HG03103 (cell line): ENCODE measurements at regions not wholly inside any gene's neighbourhood (a gene's known extent, or its start where the extent isn't known, plus 50 kb on each side); places are given as distances from the start of the nearest gene placed in this dataset.

Experiments
- ATAC-seq: cut with Tn5 transposase; IDR thresholded peaks from one replicate; pipeline ENCODE4 v1.9.1; 2021; ENCODE audit warnings: low read depth; ENCODE audit not compliant: unreplicated experiment

DNA sequence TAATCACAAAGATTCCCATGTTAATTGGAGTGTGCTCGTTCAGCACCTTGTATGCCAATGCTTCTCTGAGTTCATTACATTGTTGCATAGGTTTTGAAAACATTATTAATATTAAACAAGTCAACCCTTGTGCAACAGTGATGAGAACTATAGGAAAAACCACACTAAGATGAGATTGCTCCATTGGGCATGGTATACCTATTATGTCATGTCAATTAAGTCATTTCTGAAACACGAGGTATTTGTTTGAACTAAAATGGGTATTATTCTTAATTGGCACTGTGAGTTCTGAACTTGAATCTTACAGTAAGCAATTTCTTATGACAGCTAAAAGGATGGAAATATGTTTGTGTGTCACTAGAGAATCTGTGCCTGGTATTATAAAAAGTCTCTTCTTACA is 447.7 kb downstream of the EFNA5 start:
- ATAC-seq, result no peak

DNA sequence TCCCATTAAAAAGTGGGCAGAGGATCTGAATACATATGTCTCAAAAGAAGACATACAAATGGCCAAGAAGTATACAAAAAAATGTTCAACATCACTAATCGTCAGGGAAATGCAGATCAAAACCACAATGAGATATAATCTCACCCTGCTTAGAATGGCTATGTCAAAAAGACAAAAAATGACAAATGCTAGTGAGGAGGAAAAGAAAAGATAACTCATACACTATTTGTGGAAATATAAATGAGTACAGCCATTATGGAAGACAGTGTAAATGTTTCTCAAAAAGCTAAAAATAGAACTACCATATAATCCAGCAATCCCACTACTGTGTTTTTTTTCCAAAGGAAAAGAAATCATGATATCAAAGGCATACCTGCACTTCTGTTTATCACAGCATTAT is 450.7 kb downstream of the EFNA5 start:
- ATAC-seq, result no peak

DNA sequence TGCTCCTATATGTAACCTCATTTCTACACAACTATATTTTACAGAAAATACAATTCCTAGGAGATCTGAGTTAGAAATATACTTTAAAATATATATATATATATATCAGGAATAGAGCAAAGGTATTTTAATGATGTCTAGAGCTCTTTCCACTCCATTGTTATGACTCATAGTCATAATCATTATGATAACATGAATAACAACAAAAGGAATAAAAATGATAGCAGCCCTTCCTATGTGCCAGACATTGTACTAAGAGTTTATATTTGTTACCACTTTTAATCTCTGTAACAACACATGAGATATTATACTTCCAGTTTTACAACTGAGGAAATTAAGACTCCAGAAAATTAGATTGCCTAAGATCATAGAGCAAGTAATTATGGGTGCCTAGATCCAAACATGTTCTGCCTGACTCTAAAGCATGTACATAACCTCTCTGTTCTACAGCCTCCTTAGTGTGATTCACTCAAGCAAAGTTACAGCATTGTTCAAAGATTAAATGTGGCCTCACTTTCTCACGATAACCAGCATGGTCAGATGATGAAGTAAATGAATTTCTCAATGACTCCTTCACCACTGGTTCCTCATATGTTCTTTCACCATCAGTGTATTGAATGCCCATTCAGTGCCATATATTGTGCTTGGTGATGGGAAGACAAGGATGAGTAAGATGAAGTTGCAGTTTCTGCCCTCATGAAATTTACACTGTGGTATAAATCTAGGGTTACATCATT is 452.1 kb downstream of the EFNA5 start:
- no peak for ATAC-seq

DNA sequence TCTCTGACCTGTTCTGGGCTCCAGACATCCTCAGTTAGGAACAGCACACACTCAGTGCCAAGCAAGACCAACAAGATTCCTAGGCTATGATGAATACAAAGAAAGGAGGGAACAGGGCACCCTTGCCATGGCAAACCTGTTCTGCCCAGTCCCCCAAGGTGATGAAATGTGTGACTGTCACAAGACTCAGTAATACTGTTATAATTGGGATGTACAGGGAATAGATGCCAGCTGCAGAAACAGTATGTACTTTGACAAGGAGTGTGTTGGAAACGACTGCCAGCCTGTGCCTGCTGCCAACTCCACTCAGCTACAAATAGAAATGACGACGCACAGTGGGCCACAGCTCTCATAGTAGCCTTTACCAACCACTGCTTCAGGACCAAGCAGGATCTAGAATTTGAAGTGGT is 453.0 kb downstream of the EFNA5 start:
- no peak for ATAC-seq

DNA sequence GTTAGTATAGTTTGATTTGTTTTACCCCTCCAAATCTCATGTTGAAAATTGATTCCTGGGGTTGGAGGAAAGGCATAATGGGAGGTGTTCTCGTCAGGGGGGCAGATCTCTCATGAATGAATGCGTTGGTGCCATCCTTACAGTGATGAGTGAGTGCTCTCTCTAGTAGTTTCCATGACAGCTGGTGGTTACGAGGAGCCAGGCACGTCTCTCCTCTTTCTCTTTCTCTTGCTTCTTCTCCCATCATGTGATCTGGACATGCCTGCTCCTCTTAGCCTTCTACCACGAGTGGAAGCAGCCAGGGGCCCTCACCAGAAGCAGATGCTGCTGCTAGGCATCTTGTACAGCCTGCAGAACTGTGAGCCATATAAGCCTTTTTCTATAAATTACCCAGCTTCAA is 454.1 kb downstream of the EFNA5 start:
- no peak for ATAC-seq

DNA sequence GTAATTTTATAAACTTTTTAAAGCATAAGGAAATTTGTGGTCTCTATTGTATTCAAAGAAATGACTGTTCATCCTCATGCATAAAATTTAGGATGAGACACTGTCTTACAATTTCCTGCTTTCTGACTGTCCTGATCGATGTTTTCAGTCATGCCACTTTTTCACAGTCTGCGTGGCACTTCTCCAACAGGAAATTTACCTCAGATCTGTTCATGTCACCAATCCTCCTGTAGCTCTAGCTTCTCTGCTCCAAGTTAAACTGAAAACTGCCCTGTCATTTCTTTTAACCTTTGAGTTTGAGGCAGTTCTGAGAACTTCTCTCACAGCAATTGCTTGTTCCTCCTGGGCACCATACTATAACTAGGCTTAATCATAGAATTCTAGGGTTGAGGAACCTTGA is 455.1 kb downstream of the EFNA5 start:
- no peak for ATAC-seq

DNA sequence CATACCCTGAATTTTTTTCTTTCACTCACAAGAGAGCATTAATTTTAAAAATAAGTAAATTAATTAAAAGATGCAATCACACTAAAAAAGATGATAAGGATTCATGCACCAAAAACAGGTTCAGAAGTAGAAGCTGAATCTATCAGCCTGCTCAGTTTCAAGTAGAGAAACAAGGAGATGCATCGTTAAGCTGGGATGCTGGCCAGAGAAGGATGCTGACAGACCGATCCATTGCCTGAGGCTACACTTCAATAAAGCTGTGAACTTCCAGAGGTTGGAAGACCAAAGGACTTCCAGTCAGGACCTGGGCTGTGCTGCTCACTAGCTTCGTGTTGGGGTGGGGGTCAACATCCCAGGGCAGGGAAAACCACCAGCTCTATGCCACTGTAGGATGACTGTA is 457.7 kb downstream of the EFNA5 start:
- ATAC-seq, result no peak

DNA sequence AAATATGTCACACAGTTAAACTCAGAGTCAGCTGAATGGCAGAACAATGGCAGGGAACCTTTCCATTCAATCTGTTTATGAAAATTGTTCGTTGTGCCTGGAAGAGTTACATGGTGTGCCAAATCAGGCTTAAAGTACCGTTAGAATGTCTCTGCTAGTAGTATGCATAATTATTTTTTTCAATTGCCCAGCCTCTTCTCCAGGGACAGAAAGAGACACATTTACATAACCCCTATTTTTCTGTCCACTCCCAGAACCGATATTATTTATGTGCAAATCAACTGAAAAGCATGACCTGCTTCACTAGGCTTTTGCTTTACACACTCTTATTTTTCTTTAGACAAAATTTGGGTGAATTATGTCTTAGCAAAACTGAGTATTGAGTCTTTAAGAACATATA is 459.1 kb downstream of the EFNA5 start:
- ATAC-seq, result no peak

DNA sequence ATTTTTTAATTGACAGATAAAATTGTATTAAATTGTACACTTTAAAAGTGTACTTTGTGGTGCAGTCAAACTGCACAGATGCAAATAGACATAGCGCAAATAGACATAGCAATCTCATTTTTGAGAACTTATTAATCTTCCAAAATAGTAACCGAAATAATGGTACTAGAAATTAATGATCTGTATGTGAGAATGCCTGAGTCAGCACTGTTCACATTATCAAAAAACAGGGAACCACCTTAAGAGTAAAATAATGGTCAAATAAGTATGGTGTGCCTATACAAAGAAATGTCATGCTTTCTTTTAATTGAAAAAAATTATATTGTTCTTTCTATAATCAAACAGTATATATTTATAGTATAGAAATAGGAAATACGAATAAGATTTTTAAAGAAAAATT is 461.9 kb downstream of the EFNA5 start:
- no peak for ATAC-seq

DNA sequence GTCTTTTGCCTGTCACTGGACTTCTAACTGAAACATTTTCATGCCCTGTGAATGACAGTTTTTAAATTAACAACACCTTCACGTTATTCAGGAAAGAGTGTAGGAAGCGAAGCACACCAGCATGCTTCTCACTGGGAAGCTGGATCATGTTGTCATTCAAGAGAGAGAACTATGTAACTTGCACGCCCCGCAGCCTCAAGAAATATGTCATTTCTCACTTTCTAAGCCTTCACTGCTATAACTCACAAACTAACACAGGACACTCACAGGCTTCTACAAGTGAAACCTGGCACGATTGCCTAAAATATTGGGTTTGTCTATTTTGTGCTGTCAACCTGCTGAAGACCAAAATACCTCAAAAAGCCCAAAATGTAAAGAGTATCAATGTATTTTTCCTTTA is 466.3 kb downstream of the EFNA5 start:
- no peak for ATAC-seq

DNA sequence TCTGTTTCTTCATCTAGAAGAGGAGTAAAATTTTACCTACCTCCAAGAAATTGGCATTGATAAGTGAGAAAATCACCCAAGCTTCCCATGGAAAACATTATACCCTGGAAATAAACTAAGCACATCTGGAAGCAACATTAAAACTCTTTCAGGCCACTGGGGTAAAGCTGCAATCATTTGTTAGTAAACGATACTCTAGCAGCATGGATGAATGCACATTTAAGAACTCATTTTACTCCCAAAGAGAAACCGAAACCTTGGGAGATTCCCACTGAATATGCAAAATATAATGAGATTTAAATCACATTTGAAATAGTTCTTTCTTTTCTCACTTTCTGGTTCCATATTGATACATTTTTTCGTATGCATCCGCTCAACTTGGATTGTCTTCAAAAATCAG is 467.5 kb downstream of the EFNA5 start:
- no peak for ATAC-seq

DNA sequence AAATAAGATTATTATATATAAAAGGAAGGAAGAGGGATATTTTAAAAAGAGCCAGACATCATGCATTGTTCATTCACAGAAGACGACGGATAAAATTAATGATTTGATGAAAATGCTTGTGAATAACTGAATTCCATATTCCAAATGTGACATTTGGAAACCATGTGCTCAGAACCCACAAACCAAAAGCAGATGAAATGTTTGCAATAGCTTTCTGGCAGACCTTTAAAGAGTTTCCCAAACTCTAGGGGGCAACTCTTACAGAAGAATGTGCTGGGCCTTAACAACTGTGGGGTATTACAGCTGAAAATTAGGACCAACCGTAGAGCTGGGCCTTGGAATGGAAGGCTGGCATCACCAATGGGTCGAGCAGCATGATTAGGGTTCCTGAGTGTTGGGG is 471.0 kb downstream of the EFNA5 start:
- no peak for ATAC-seq

DNA sequence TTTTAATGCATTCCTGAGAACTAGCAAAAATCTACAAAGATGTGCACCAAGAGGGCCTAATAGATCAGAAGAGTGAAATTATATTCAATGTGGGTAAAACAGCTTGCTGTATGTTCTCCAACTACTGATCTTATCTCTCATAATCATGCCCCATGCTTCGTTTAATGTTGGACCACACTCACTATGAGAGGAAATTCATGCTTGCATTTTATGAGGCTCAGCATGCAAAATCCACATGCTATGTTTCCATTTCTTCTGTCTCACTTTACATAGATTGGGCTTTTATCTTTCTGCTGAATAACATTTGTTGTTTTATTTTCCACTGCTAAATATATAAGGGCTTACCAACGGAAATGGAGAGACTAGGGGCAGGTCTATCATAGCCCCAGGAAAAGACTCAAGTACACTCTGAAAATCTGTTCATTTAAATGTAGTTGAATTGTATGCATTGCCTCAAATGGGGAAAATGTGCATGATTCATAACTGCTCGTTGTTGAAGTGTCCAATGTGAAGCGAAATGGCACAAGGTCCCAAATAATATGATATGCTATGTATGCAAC is 474.2 kb downstream of the EFNA5 start:
- ATAC-seq, result no peak

DNA sequence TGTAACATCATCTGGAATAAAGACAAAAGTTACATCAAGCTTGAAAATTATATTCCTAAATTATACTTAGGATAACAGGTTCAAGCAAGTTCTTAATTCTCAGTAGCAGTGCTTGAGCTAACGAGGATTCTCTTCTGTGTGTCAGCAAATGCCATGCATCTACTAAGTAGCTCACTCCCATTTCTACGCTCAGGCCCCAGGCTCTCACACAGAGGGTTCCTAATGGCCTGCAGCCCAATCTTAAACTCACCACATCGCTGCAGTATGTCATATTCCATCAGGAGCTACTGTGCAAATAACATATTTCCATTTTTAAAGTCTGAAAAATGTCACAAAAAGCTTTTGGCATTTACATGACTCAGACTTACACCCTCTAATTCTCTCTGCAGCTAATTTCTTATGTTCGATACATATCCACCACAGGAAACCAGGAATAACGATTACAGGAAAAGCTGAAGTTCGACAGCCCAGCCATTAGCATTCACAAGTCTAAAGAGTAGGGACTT is 474.8 kb downstream of the EFNA5 start:
- ATAC-seq, result no peak

DNA sequence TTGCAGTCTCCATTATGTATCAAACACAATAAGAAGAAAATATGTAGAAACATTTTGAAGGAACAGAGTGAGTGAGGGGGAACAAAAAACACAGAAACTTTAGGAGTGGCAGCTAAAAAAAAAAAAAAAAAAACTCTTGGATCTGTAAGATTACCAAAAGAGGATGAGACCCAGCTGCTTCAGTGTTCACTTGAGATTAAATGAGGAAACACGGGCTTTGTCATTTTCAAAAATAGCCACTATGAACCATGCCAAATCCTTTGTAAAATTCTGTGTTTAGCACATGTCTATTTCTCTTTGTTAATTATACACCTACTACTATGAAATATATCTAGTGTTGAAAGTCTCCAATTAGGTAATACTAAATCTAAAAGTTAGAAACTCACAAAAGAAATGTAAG is 485.9 kb downstream of the EFNA5 start:
- no peak for ATAC-seq

DNA sequence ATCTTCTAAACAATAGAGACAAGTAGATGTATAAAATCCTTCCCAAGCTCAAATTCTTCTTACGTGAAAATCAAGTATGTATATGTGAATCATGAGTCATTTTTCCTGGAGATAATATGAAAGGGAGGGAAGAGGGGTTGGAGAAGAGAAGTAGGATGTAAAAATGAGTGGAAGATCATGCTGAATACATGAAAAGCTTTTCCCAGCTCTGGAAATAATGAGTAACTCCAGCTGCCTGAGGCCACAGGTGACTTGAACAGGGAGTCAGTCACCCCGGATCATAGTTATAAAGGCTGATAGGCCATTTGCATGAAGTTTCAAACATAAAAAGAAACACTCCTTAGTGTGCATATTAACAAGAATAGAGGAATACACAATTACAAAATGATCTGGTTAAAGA is 486.7 kb downstream of the EFNA5 start:
- ATAC-seq, result no peak

DNA sequence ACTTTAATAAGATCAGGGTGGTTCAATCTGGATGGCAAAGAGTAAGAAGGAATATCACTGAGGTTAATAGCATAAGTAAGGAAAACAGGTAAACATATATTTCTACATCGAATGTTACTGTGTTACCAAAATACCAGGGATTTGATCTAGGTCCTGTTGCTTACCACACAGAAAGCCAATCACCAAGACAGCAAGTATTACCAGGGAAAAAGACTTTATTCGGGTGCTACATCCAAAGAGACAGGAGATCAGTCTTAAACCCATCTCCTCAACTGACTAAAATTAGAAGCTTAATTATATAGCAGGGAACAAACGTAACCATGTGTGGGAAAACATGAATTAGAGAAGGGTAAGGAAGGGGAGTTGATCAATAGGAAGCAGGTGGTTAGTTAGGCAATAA is 500.1 kb downstream of the EFNA5 start:
- ATAC-seq, result no peak

DNA sequence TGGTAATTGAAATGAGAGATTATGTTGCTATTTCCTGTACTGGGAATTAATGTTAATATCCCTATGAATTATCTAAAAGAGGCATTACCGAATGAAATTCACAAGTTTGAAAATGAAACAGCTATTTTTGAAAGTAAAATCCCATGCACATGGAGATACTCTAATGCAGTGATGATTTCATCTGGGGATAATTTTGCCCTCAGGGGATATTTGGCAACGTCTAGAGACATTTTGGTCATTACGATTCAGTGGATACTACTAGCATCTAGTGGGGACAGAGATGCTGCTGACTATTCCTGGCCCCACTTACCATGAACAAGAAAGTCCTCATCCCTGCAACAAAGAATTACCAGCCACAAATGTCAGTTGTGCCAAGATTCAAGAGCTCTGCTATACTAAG is 500.9 kb downstream of the EFNA5 start:
- ATAC-seq, result no peak

DNA sequence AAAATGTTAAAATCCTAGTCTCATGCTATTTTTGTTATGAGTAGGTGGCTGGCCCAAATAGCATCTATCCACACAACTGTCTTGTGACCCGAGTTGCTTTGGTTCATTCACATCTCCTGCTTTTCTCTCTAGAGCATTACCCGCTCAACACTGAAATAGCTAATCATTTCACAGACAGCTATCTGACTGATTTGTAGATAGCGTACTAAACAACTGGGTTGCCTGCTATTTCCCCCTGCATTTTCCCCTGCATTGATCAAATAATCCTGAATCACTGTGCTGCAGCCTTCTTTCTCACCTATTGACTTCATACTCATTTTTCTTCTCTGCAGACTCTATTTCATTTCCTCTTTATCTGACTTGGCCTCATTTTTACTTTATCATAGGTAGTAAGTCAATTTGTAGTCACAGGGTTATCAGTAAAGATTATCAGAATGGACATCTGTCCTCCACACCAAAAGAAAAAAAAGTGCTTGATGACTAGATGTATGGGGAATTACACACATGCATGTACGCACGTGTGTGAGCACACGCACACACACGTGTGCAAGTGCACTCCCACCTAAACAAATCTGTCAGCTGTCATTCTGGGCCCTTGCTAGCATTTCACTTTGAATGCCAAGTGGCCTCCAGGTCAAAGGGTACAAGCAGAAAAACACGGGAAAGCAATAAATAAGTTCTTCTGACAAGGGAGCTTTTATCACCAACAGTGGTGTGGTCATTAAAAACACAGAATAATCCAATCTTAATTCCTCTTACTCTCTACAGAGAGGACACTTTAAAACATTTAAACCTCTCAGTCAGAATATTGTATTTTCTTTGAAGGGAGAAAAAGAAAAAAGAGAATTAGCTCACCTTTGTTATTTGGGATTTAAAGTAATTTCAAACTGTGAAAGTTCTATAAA is 501.6 kb downstream of the EFNA5 start:
- no peak for ATAC-seq

DNA sequence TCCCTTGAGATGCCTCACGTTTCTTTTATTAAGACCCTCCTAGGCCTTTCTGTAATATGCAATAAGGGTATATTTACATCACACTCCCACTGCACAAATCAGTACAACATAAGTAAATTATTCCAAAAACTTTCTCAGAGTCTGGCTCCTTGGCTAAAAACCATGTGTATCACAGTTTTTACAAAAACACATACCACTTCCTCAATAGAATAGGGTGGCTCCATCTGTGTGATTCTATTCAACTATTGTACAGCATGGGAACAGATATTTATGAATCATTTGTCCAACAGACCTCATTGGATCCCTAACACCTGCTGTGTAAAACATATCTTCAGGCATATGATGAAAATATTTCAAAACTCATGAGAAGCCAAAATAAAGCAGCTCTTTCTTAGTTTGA is 502.7 kb downstream of the EFNA5 start:
- no peak for ATAC-seq

DNA sequence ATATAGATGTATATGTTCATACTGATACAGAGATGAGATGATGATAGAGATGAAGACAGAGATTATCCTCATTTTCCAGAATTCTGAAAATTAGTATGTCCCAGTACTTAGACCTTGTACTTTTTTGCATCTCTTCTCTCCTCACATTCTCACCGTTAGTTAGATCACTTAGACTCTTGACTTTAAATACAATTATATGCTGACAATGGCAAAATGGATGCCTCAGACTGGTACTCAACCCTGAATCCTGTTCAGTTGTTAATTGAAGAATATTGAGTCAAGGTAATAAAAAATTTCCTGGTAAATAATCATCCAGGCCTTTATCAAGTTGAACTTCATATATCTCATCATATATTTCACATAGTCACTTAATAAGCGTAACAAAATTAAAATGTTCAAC is 505.4 kb downstream of the EFNA5 start:
- no peak for ATAC-seq

DNA sequence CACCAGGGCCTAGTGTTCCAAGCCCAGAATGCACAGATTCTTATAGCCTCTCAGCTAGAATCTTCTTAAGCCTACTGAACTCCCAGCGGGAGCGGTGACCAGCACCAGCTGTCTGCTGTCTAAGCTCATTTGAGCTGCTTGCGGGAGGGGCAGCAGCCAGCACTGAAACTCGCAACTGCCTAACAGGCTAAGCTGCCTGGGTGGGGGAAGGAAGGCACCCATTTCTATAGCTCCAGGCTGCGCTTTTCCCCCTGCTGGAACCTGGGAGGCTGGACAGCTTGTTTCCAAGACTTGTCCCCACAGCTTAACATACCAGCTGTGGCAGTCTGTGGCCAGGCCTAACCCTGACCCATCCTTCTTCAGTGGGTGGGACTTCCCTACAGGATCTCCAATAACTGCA is 512.9 kb downstream of the EFNA5 start:
- no peak for ATAC-seq
